ENCODE measurements at regions not wholly inside any gene's neighbourhood (a gene's known extent, or its start where the extent isn't known, plus 50 kb on each side); places are given as distances from the start of the nearest gene placed in this dataset.
"Not testable (repeated sequence)": the region's sequence is repeated elsewhere in the genome, so short reads cannot be mapped to it uniquely, and the experiment has no call there.

DNA sequence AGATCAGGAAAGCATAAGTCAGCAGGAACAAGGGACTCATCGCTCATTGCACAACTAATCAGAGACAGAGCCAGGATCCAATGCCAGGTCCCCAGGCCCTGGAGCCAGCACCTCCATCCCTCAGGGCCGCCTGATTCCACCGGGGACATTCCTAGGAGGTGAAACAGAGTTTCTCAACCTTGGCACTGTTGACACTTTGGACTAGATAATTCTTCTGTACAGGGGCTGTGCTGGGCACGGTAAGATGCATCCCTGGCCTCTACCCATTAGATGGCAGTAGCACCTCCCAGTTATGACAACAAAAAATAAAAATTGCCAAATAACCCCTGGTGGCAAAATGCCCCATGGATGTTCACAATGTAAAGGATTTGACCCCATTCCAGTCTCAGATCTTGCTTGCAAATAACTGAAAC lies 127.7 kb downstream of the MTHFS start:
- DNase-seq (ENCODE audit: low read depth): no peak

DNA sequence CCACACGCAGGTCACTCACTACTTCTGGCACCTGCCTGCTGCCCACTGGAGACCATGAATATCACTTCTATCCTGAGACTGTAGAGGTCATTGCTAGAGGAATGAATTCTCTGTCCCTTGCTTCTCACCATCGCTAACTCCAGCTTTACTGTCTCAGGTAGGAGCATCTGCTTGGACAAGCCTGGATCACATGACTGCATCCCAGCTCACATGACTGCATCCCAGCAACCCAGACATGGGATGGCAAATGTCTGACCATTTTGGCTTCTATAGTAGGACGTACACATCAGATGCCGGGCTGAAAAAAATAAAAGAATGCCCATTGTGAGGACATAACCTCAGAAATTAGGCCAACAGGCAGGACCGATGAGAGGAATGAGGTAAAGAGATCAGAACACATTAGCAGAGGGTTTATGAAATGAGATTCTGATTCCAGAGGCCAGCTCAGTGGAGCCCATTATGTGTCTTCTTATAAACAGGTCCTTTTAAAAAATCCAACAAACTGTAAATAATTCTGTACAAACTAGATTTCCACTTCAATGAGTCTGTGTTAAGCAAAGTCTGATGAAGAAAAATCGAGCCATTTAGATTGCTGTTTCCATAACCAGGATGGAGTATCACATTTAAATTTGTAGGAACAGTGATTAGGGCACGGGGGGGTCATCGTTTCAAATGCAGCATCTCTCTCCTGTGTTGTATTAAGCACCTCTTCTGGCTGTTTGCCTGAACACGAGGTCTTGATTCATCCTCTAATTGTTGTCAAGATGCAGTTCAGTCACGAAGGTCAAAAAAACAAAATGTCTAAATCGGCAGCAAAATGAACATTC lies 126.7 kb downstream of the MTHFS start:
- DNase-seq (ENCODE audit: low read depth): no peak

GRCh38 chr15:79773128-79773527 lies 123.7 kb downstream of the MTHFS start:
- DNase-seq (ENCODE audit: low read depth): no peak

DNA sequence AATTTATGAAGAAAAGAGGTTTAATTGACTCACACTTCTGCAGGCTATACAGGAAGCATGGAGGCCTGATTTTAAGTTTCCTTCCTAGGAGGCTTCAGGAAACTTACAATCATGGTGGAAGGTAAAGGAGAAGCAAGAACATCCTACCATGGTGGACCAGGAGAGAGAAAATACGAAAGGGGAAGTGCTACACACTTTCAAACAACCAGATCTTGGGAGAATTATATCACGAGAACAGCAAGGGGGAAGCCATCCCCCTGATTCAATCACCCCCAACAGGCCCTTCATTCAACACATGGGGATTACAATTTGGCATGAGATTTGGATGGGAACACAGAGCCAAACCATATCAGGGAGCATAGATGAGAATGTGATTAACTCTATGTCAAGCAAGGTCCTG lies 121.0 kb downstream of the MTHFS start:
- DNase-seq (ENCODE audit: low read depth): no peak

GRCh38 chr15:79777916-79778315 lies 118.9 kb downstream of the MTHFS start:
- DNase-seq (ENCODE audit: low read depth): no peak

DNA sequence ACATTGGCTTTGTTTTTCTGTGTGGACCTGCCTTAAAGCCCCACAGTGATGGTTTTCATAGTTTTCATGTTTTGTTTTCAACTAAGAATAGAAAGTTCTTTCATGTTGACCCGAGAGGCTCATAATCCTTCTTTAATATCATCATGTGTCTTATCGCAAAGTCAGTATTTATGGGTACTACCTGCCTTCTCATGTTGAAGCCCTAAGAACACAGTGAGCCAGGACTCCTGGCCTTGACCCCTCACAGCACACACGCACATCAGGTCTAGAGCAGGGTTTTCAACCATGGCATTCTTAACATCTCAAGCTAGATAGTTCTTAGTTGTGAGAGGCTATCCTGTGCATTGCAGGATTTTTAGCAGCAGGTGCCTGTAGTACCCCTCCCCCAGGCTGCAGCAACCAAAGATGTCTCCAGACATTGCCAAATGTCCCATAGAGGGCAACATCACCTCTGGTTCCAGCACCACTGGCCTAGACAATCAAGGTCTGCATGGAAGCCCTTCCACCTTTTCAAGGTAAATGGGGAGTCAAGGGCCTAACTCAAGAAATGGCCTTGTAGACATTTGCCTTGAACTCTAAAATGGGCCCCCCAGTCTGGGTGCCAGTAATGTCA lies 118.3 kb downstream of the MTHFS start:
- no peak for DNase-seq (ENCODE audit: low read depth)

- DNase-seq (ENCODE audit: low read depth): no peak
These were observed 117.1 kb downstream of the MTHFS start for GRCh38 chr15:79779746-79780145.

DNA sequence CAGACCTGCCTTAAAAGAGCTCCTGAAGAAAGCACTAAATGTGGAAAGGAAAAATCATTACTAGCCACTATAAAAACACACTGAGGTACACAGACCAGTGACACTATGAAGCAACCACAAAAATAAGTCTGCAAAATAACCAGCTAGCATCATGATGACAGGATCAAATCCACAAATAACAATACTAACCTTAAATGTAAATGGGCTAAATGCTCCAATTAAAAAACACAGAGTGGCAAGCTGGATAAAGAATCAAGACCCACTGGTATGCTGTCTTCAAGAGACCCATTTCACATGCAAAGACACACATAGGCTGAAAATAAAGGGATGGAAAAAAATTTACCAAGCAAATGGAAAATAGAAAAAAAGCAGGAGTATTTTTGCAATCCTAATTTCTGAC lies 114.5 kb downstream of the MTHFS start:
- DNase-seq (ENCODE audit: low read depth): not testable (repeated sequence)

All from stimulated activated CD8-positive, alpha-beta memory T cell treated with anti-CD3 and anti-CD28 coated beads, Interleukin-4, amount 100 ng/mL, for 24 hours (primary cell).